HG03442 (cell line): ENCODE measurements at regions not wholly inside any gene's neighbourhood (a gene's known extent, or its start where the extent isn't known, plus 50 kb on each side); places are given as distances from the start of the nearest gene placed in this dataset.
"Not testable (repeated sequence)": the region's sequence is repeated elsewhere in the genome, so short reads cannot be mapped to it uniquely, and the experiment has no call there.

Experiments used
- ATAC-seq: cut with Tn5 transposase; IDR thresholded peaks from one replicate; pipeline ENCODE4 v1.9.1; 2021; ENCODE audit warnings: mild to moderate bottlenecking, moderate library complexity; ENCODE audit not compliant: unreplicated experiment

GRCh38 chr5:82564963-82565362, 286.8 kb upstream of the RPS23 start:
- ATAC-seq = no peak

- ATAC-seq = no peak
Observed at GRCh38 chr5:82563745-82564144, 285.6 kb upstream of the RPS23 start.

- no peak for ATAC-seq
Observed at GRCh38 chr5:82562696-82563240, 284.6 kb upstream of the RPS23 start.

- no peak for ATAC-seq
Observed at GRCh38 chr5:82561797-82562196, 283.6 kb upstream of the RPS23 start.

GRCh38 chr5:82560969-82561368, 282.8 kb upstream of the RPS23 start:
- no peak for ATAC-seq

- ATAC-seq = no peak
Observed at GRCh38 chr5:82560561-82560960, 282.4 kb upstream of the RPS23 start.

GRCh38 chr5:82551840-82552385, 273.8 kb upstream of the RPS23 start:
- no peak for ATAC-seq

- no peak for ATAC-seq
Observed at GRCh38 chr5:82551192-82551591, 273.0 kb upstream of the RPS23 start.

GRCh38 chr5:82549263-82549662, 271.1 kb upstream of the RPS23 start:
- no peak for ATAC-seq

GRCh38 chr5:82544004-82544403, 265.9 kb upstream of the RPS23 start:
- no peak for ATAC-seq

GRCh38 chr5:82540301-82540700, 262.1 kb upstream of the RPS23 start:
- no peak for ATAC-seq

GRCh38 chr5:82538339-82539034, 260.3 kb upstream of the RPS23 start:
- no peak for ATAC-seq

- ATAC-seq = no peak
Observed at GRCh38 chr5:82537687-82538306, 259.6 kb upstream of the RPS23 start.

- no peak for ATAC-seq
Observed at GRCh38 chr5:82534986-82535385, 256.8 kb upstream of the RPS23 start.

- not testable (repeated sequence) for ATAC-seq
Observed at GRCh38 chr5:82532075-82532474, 253.9 kb upstream of the RPS23 start.

GRCh38 chr5:82526540-82526939, 248.4 kb upstream of the RPS23 start:
- ATAC-seq = no peak

- no peak for ATAC-seq
Observed at GRCh38 chr5:82525626-82526025, 247.5 kb upstream of the RPS23 start.

- ATAC-seq = no peak
Observed at GRCh38 chr5:82523633-82524032, 245.5 kb upstream of the RPS23 start.

GRCh38 chr5:82522897-82523296, 244.7 kb upstream of the RPS23 start:
- ATAC-seq = no peak

- no peak for ATAC-seq
Observed at GRCh38 chr5:82521431-82522051, 243.4 kb upstream of the RPS23 start.

GRCh38 chr5:82519558-82519957, 241.4 kb upstream of the RPS23 start:
- no peak for ATAC-seq
